HG03064 (cell line): ENCODE measurements at regions not wholly inside any gene's neighbourhood (a gene's known extent, or its start where the extent isn't known, plus 50 kb on each side); places are given as distances from the start of the nearest gene placed in this dataset.
"Not testable (repeated sequence)": the region's sequence is repeated elsewhere in the genome, so short reads cannot be mapped to it uniquely, and the experiment has no call there.

Experiments
- ATAC-seq: cut with Tn5 transposase; IDR thresholded peaks from one replicate; pipeline ENCODE4 v1.9.1; 2021; ENCODE audit warnings: low read depth; ENCODE audit not compliant: unreplicated experiment

GRCh38 chr14:105723776-105724175 lies 197.4 kb downstream of the TMEM121 start:
- ATAC-seq, result not testable (repeated sequence)

- not testable (repeated sequence) for ATAC-seq
These were observed 203.5 kb downstream of the TMEM121 start for GRCh38 chr14:105729825-105730368.

GRCh38 chr14:105730731-105731130 lies 204.3 kb downstream of the TMEM121 start:
- ATAC-seq, result not testable (repeated sequence)

GRCh38 chr14:105731221-105731985 lies 205.0 kb downstream of the TMEM121 start:
- not testable (repeated sequence) for ATAC-seq

- no peak for ATAC-seq
These were observed 207.0 kb downstream of the TMEM121 start for GRCh38 chr14:105733081-105734065.

- ATAC-seq, result not testable (repeated sequence)
These were observed 207.9 kb downstream of the TMEM121 start for GRCh38 chr14:105734241-105734640.

GRCh38 chr14:105736331-105736730 lies 209.9 kb downstream of the TMEM121 start:
- ATAC-seq, result not testable (repeated sequence)

GRCh38 chr14:105737504-105738246 lies 211.3 kb downstream of the TMEM121 start:
- no peak for ATAC-seq

GRCh38 chr14:105738638-105739037 lies 212.3 kb downstream of the TMEM121 start:
- no peak for ATAC-seq

GRCh38 chr14:105739331-105740102 lies 213.1 kb downstream of the TMEM121 start:
- no peak for ATAC-seq

GRCh38 chr14:105740272-105740671 lies 213.9 kb downstream of the TMEM121 start:
- not testable (repeated sequence) for ATAC-seq

- not testable (repeated sequence) for ATAC-seq
These were observed 214.6 kb downstream of the TMEM121 start for GRCh38 chr14:105740961-105741360.

- ATAC-seq, result not testable (repeated sequence)
These were observed 215.5 kb downstream of the TMEM121 start for GRCh38 chr14:105741707-105742530.

- no peak for ATAC-seq
These were observed 216.1 kb downstream of the TMEM121 start for GRCh38 chr14:105742531-105742848.

GRCh38 chr14:105742904-105743701 lies 216.7 kb downstream of the TMEM121 start:
- not testable (repeated sequence) for ATAC-seq

- ATAC-seq, result not testable (repeated sequence)
These were observed 217.9 kb downstream of the TMEM121 start for GRCh38 chr14:105744213-105744787.

- ATAC-seq, result no peak
These were observed 219.2 kb downstream of the TMEM121 start for GRCh38 chr14:105745433-105746123.
